GM21367 (cell line): ENCODE measurements at regions not wholly inside any gene's neighbourhood (a gene's known extent, or its start where the extent isn't known, plus 50 kb on each side); places are given as distances from the start of the nearest gene placed in this dataset.
"Not testable (repeated sequence)": the region's sequence is repeated elsewhere in the genome, so short reads cannot be mapped to it uniquely, and the experiment has no call there.

Experiments
- ATAC-seq: cut with Tn5 transposase; IDR thresholded peaks from one replicate; pipeline ENCODE4 v1.9.1; 2021; ENCODE audit not compliant: unreplicated experiment

DNA sequence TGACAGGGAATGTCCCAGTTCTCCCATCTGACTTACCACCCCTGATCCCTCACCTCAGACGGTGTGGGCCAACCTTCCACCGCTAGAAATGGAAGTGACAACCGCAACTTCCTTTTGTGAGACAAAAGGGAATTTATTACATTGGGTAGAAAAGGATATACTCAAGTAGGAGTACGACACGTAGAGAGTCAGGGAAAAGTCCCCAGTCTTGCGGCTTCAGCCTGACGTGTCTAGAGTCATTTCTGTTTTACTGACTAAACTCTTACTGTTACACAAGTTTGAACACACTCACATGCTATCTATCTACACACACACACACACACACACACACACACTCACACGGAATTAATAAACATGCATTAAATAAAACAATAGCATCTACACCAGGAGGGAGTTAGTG, 178.9 kb downstream of the COPRS start:
- no peak for ATAC-seq

DNA sequence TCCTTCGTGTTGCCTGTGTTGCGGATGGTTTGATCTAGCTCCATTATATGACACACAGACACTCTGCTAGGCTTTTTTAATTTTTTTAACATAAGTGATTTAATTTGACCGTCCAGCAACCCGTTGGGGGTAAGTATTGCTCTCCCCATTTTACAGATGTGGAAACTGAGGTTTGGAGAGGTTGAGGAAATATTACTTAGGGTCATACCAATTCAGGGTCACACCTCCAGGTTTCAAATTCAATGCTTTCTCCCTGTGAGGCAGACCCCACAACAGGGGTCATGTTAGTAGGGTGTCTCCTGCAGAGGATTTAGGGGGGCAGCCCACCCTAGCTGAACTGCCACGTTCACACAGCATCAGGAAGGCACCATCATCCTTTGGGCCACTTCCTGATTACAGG, 179.4 kb downstream of the COPRS start:
- no peak for ATAC-seq

DNA sequence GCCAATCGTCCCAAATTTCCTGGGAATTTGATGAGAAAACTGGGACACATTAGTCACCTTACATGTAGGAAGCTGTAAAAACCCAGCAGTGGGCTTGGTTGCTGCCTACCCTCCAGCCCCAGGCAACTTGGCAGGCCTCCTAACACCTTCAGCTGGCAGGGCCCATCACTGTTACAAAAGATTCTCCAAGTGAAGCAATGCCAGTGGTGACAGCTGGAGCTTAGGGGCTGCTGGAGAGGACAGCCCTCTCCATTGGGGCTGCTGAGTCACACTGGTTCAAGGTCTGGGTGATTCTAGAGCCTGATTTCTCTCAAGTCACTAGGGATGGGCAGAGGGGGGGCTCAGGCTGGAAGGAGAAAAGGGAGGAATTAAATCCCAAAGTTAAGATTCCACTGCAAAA, 180.6 kb downstream of the COPRS start:
- no peak for ATAC-seq

DNA sequence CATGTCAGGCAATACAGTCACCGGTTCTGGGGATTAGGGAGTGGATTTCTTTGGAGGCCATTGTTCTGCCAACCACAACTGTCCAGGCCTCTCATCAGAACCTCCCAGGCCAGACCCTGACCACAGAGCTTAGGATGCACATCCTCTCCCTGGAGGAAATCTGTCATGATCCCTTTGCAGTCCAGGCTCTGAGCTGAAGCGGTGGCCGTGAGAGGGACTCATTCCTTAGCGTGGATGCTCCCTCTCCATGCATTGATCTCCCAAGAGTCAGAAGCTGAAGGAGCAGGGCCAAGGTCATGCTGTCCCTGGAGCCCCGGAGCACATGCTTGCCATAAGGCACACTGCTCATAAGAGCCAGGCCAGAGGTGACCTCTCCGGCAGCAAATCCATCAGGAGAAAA, 181.4 kb downstream of the COPRS start:
- ATAC-seq: no peak

DNA sequence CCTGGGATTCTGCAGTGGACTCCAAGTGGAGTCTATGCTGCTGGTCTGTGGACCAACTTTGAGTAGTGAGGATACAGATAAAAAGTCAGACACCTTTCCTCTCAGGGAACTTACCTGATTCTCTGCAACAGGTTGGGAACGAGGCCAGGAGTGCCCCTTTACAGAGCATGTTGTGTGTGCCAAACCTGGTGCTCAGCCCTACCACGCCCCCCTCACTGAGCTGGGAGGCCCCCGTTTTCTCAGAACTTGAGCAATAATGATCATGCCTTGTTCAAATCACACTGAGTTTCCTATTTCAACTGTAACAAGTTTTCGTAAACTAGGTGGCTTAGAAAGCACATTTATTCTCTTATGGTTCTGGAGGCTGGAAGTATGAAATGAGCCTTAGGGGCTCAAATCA, 182.0 kb downstream of the COPRS start:
- no peak for ATAC-seq

DNA sequence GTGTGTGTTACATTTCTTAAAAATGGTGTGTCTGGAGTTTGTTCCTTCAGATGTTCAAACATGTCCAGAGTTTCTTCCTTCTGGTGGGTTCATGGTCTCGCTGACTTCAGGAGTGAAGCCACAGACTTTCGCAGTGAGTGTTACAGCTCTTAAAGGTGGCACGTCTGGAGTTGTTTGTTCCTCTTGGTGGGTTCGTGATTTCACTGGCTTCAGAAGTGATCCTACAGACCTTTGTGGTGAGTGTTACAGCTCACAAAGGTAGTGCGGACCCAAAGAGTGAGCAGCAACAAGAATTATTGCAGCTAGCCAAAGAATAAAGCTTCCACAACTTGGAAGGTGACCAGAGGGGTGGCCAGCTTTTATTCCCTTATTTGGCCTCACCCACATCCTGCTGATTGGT, 183.7 kb downstream of the COPRS start:
- ATAC-seq: not testable (repeated sequence)

DNA sequence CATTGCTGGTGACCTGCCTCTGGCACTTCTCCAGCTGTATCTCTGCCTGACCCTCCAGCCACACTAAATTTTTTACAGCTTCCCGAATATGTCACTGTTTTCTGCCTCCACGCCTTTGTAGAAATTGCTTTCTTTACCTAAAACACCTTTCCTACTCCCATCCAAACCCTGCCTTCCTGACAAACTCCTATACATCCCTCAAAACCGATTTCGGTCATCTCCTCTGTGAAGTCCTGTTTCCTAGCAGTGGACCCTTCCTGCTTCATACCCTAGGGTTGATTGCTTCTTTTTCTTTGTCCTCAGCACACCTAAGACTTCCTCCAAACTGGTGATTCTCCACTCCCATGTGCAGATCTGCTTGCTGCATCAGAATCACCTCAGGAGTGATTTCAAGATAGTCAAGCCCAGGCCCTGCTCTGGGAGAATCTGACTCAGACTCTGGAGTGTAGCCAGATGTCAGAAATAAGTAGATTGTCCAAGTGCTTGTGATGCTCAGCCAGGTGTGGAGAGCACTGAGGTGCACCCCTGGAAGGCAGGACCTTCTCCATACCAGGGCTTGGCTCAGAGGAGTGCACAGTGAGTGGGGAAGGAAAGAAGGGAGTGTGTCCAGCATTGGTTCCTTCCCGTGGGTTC, 184.2 kb downstream of the COPRS start:
- no peak for ATAC-seq

DNA sequence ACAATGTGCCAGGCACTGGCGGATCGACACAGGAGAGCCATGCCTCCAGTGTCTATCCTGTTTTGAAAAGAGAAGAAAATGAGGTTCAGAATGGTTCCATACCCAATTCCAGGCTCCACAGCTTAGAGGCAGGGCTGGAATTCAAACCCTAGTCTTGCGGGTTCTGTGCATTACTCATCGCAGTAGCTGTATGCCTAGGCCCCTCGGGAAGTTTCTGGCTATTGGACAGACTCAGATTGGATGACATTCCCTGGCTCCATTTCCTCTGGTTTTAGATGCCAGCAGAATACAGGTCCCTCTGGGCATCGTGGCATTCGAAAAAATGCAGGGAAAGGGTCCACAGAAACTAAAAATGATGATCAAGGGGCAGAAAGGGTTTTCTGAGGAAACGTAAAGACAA, 184.7 kb downstream of the COPRS start:
- ATAC-seq: no peak

DNA sequence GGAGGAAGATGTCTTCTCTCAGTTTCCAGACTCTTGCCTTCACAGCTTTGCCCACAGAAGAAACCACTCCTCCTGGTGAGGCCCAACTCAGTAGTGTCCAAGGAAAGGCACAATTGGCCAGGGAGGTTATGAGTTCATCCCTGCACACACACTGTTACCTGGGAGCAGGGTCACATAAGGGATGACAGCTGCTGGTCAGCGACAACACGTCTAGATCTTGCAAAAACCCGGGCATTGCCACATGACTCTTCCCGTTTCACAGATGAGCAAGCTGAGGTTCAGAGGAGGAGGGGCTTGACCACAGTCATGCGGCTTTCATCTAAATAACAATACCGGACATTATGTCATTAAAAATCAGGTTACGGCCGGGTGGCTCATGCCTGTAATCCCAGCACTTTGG, 186.0 kb downstream of the COPRS start:
- no peak for ATAC-seq

DNA sequence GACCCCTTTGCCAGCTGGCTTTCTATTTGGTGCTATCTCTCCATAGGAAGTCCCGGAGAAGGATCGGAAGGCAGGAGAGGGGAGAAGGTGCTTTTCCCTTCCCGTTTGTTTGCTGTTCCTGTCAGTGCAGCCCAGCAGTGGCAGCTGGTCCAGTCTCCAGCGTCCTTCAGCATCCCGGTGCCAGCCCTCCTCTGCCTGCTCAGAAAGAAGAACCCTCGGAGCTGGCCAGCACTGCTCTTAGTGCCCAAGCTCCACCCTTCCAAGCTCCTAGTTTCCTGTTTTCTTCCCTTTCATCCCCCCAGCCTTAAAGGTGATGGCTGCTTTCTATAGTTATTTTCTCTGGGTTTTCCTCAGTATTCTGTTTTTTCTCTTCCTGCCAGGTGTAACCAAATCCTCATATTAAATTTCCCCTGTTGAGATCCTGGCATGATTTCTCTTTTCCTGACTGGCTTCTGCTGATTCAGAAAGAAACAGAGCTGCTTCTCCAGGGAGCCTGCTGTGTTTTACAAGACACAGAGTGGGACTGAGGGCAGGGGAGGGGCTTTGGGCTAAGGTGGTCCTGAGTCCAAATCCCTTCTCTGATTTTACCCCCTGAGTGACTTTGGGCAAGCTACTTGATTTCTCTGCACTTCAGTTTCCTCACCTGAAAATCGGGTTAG, 186.8 kb downstream of the COPRS start:
- ATAC-seq: no peak

DNA sequence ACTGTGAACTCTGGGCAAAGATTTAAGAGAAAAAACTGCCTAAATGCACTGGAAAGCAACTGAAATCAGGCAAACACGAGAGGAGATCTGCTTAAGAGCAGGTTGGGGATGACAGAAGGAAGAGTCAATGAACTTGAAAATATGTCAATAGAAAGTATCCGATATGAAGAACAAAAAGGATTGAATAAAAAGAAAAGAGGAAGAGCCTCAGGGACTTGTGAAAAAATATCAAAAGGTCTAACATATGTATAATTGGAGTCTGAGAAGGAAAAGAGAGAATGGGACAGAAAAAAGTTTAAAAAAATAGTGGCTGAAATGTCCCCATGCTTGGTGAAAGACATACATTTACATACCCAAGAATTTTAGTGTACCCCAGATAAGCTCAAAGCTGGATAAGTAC, 195.5 kb downstream of the COPRS start:
- no peak for ATAC-seq

DNA sequence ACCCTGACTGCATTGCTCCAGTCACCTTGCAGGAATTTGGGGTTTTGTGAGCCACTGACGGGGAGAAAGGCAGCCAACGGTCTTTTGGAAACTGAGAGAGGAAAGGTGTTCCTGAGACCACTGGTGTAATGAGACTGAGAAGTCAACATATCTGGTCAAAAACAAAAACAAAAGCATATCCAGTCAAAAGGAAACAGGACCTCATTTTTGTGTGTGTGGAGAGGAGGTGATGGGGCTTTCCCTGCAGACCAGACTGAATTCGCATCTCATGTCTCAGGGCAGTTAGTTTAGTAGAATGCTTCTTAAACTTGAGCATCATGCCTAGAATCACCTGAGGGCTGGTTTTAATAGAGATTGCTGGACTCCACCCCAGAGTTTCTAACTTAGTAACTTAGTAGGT, 198.4 kb downstream of the COPRS start:
- no peak for ATAC-seq

DNA sequence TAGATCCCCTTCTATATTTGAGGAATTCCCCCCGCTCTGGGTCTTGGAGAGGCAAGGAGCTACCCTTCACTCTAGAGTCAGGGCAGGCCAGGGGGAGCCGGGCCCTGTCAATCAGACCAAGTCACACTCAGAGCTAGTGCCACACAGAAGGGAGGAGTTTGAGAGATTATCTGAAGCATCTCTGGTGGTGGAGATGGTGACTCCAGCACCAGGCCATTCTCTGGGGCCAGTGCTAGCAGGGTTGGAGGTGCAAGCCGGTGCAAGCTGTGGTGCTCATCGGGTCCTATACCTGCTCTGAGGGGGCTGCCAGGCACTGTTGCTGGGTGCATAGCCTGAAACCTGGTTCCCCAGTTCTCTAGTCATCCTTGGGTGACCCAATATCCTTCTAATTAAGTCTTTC, 201.2 kb downstream of the COPRS start:
- ATAC-seq: no peak

DNA sequence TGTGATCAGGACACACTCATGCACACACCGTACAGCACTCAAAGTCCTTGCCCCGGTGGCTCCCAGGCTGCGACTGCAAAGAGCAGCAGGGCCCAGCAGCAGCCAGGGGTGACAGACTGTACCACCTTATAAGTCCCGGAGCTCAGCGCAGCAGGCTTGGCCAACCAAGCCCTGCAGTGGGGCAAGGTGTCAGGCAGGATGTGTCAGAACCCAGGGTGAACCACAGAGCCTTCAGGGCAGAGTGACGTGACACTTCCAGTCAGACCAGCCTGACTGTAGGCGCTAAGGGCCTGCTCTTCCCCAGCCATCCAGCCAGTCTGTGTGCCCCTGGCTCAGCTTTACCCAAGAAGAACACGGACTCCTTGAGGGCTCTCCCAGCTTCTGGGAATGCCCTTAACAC, 204.1 kb downstream of the COPRS start:
- ATAC-seq: no peak

DNA sequence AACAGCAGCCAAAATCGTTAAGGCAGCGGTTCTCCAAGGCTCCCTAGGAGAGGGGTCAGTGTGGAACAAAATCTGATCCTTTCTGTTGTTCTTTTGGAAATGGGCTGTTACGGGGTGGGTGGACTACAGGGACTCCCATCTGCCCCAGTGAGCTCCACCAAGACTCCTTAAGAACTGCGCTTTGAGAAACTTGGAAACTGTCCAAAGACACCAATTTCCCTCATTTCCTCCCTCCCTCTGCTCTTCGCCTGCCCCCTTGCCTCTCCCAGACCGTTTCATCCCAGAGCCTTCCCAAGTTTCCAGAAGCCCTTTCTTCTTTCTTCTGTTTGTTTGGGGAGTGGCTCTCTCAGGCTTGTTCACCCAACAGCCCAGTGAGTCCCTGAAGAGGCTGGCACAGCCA, 205.4 kb downstream of the COPRS start:
- no peak for ATAC-seq

DNA sequence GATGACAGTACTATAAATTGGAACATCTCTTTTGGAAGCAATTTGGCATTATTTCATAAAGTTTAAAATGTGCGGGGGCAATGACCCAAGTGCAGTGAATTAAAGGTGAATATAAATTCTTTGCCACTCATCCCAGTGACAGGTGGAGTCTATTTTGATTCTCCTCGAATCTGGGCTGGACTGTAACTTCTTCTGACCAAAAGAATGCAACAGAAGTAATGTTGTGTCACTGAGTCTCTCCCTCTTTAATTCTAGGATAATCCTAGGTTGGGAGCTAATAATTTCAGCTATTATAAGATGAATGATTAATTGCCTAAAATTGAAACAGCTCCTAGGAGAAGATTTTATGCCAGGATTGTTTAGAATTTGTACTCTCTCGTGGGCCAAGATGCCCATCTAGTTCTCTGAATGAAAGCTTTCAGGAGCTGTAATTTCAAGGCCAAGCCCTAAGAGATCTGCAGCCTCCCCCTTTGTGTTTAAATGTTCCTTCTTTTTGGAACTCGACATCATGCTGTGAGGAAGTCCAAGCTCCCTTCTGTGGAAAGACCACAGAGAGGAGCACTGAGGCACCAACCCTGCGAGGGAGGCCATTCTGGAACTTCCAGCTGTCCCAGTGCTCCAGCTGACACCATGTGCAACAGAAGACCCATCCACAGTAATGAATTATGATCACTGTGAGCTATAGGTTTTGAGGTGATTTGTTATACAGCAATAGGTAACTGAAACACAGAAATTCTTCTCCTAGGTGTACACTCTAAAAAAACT, 208.1 kb downstream of the COPRS start:
- no peak for ATAC-seq

DNA sequence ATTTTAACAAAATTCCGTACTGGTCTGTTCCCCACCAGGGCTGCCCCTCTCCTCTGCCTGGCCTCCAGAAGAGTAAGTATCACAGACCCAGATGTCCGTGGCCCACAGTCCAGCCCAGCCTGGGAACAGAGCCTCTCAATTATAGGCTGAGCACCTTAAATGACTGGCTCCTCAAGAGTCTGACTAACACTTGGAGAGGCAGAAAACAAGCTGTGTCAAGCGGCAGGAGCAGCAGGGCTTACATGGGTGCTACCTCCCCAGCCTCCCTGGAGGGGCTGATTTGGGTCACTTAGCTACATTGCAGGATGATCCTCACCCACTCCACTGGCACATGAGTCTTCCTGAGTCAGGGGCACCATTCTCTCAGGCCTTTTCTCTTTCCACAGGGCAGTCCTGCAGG, 209.7 kb downstream of the COPRS start:
- ATAC-seq: no peak

DNA sequence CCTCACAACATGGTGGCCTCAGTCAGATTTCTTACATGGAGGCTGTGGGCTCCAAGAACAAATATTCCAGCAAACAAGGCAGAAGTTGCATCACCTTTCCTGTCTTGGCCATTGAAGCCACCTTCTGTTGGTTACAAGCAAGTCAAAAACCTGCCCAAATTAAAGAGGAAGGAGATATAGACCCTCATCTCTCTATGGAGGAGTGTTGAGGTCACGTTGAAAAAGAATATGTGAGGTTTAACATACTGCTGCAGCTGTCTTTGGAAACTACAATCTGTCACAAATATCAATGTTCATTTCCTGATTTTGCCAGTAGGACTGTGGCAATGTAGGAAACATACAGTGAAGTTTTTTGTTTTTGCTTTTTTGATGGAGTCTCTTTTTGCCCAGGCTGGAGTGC, 211.4 kb downstream of the COPRS start:
- no peak for ATAC-seq

DNA sequence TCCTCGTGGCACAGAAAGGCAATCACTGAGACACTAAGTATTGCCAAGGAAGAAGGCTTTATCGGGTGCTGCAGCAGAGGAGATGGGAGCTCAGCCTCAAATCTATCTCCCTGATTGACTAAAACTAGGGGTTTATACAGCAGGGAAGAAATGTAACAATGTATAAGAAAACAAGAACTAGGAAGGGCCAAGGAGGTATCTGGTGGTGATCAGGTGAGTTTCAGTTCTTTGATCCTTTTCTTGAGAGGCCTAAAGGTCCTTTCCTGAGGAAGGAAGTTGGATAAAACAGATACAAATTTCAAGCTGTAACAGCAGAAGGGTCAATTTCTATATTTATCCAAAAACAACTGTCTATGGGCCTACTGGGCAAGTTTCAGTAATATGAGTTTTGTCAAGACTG, 212.4 kb downstream of the COPRS start:
- no peak for ATAC-seq

DNA sequence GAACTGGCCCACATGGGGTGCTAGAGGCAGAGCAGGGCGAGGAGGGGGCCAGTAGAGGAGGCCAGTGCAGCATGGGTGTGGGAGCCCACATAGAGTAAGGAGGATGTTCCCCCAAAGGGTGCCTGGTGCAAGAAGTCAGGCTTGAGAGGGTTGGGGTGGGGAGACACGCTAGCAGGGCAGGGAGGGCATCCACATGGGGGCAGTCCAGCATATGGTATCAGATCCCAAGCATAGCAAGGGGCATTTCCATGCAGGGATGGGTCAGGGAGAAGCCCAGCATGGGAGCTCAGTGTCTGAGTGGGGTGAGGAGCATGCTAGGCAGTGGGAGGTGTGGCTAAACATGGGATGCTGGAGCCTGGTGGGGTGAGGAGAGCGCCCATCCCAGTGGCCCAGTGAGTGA, 213.7 kb downstream of the COPRS start:
- ATAC-seq: no peak

DNA sequence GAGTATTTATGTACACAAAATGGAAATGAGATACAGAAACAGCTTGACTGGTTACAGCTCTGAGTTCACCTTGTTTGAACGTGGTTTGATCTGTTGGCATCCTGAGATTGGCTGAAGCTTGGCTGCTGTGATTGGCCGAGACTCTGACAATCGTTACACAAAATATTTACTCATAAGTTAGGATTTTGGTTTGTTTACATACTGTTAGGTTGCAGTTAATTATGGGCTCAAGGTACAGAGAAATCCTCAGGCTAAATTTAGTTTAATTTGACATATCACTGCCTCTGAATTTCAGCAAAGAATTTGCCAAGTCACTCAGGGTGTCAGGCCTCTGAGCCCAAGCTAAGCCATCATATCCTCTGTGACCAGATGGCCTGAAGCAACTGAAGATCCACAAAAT, 227.3 kb downstream of the COPRS start:
- no peak for ATAC-seq

DNA sequence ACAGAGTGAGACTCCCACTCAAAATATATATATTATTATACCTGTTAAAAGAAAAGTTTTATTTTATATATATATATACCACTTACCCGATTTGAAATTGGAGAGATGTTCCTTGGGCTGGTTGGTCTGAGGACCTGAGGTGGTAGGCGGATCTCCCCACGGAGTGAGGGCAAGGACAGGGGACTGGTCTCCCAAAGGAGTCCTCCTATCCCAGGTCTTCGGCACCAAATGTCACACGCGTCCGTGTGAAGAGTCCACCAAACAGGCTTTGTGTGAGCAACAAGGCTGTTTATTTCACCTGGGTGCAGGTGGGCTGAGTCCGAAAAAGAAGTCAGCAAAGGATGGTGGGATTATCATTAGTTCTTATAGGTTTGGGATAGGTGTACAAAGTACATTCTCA, 228.2 kb downstream of the COPRS start:
- not testable (repeated sequence) for ATAC-seq
